ENCODE measurements at regions not wholly inside any gene's neighbourhood (a gene's known extent, or its start where the extent isn't known, plus 50 kb on each side); places are given as distances from the start of the nearest gene placed in this dataset.

DNA sequence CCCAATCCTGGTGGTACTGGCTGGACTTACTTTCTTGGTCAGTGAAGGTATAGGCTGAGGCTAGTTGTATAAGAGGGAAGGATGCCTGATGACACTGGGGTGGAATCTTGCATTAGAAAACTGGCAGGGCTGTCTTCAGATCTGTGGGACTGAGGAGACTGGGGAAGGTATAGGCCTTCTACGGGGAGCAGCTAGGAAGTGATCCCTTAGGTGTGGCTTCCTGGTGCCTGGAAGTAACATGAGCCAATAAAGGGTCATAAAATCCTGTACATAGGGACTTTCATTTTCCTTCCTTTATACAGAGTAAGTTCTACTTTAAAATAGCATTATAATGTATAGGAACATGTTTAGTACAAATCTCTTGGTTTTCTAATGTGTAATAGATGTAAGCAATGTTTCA is 716.8 kb downstream of the LRFN5 start:
- H3K27ac ChIP-seq: no peak overlapping the region
- H3K36me3 ChIP-seq: no peaks in the 10 kb centered on the region
- no peak for DNase-seq
- H3K9me3 ChIP-seq: no peaks in the 10 kb centered on the region
- no peak overlapping the region for H3K4me3 ChIP-seq (replicated peaks in 1 of 3)
- H3K4me1 ChIP-seq: no peaks in the 10 kb centered on the region
- intact Hi-C loops (cut with DNase I): no loop called here
- 50 to 73% methylated on average over 1 of the region's 1 CpG for whole genome bisulfite sequencing, 2 donors
- TF ChIP-seq POLR2A (IDR thresholded peaks at IDR 0.05) (no peak), CTCF (IDR thresholded peaks at IDR 0.05) (no peak)
- no peaks in the 10 kb centered on the region for H3K27me3 ChIP-seq

GRCh38 chr14:42322531-42323284 is 716.0 kb downstream of the LRFN5 start:
- TF ChIP-seq POLR2A (IDR thresholded peaks at IDR 0.05): no peak
- no peak for TF ChIP-seq CTCF (IDR thresholded peaks at IDR 0.05)
- Histone ChIP-seq H3K4me1 (no peaks in the 10 kb centered on the region), H3K9me3 (no peaks in the 10 kb centered on the region), H3K27me3 (no peaks in the 10 kb centered on the region), H3K4me3 (replicated peaks in 1 of 3) (no peak overlapping the region), H3K27ac (no peak overlapping the region), H3K36me3 (no peaks in the 10 kb centered on the region)
- intact Hi-C loops (cut with DNase I): no loop called here
- 77% methylated on average over 3 of the region's 3 CpGs for WGBS, 2 donors
- DNase-seq: no peak

DNA sequence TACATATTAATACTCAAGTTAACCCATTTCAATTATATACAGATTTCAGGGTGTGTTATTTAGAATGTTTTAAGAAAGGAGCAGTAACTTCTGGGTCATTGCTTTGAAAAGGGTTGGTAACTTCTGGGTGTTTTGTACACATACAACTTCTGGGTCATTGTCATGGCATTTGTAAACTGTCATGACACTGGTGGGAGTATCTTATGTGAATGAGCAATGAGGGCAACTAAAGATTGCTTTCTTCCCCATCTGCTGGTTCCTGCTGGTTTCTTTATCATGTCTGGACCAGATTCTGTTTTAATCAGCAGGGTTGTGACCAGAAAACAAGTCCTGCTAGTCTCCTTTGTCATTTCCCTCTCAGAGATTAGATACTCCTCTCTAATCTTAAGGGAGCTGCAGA is 713.3 kb downstream of the LRFN5 start:
- intact Hi-C loops (cut with DNase I): no loop called here
- Histone ChIP-seq H3K9me3 (no peaks in the 10 kb centered on the region), H3K27ac (no peak overlapping the region), H3K27me3 (no peaks in the 10 kb centered on the region), H3K4me3 (replicated peaks in 1 of 3) (no peak overlapping the region), H3K4me1 (no peaks in the 10 kb centered on the region), H3K36me3 (no peaks in the 10 kb centered on the region)
- no peak for DNase-seq
- no peak for TF ChIP-seq CTCF (IDR thresholded peaks at IDR 0.05)
- no peak for TF ChIP-seq POLR2A (IDR thresholded peaks at IDR 0.05)

- TF ChIP-seq CTCF (IDR thresholded peaks at IDR 0.05) (no peak), POLR2A (IDR thresholded peaks at IDR 0.05) (no peak)
Measured at GRCh38 chr14:42316693-42317092, 710.0 kb downstream of the LRFN5 start.

GRCh38 chr14:42311876-42312275 is 705.2 kb downstream of the LRFN5 start:
- TF ChIP-seq CTCF (IDR thresholded peaks at IDR 0.05) (no peak), POLR2A (IDR thresholded peaks at IDR 0.05) (no peak)

More at GRCh38 chr14:42316693-42317092, 710.0 kb downstream of the LRFN5 start:
- Histone ChIP-seq H3K27ac (no peak overlapping the region), H3K27me3 (no peaks in the 10 kb centered on the region), H3K36me3 (no peaks in the 10 kb centered on the region), H3K9me3 (no peaks in the 10 kb centered on the region), H3K4me3 (replicated peaks in 1 of 3) (no peak overlapping the region), H3K4me1 (no peaks in the 10 kb centered on the region)
- intact Hi-C loops (cut with DNase I): no loop called here
- DNase-seq: no peak

More at GRCh38 chr14:42311876-42312275, 705.2 kb downstream of the LRFN5 start:
- no peak overlapping the region for H3K4me3 ChIP-seq (replicated peaks in 1 of 3)
- no peaks in the 10 kb centered on the region for H3K27me3 ChIP-seq
- WGBS, 2 donors: 75 to 84% methylated on average over 9 of the region's 9 CpGs
- no peaks in the 10 kb centered on the region for H3K4me1 ChIP-seq
- intact Hi-C loops (cut with DNase I): no loop called here
- H3K9me3 ChIP-seq: no peaks in the 10 kb centered on the region
- DNase-seq: no peak
- H3K27ac ChIP-seq: no peak overlapping the region
- no peaks in the 10 kb centered on the region for H3K36me3 ChIP-seq

All from thyroid gland (tissue), 4 donors.